GM12878 (cell line): ENCODE measurements at regions not wholly inside any gene's neighbourhood (a gene's known extent, or its start where the extent isn't known, plus 50 kb on each side); places are given as distances from the start of the nearest gene placed in this dataset.

Source experiments
- ATAC-seq: fragments of 200-7000 bp; cut with Tn5 transposase; 3 replicates; pipeline ENCODE4 v1.9.1; 2020; ENCODE audit warnings: mild to moderate bottlenecking, moderate library complexity
- BruUV-seq: library from RNA; stranded (reverse); fragments of 400-500 nt; replicated peaks from 2 replicates; lab custom pipeline; 2021; lab: Mats Ljungman, UMichigan
- CTCF ChIA-PET: fragments of 300-600 bp; sonication (Branson Sonifier 250); formaldehyde crosslinking; extraction: SDS; loops from one replicate; lab custom pipeline; 2021; ENCODE audit warnings: inconsistent platforms; lab: Yijun Ruan, JAX
- POLR2A ChIA-PET: fragments of 350-600 bp; formaldehyde crosslinking; extraction: SDS; loops from one replicate; lab custom pipeline; 2021; ENCODE audit warnings: inconsistent platforms; lab: Charles Lee
- RAD21 ChIA-PET: fragments of 300-600 bp; sonication (Branson Sonifier 250); formaldehyde crosslinking; loops from one replicate; lab custom pipeline; 2023; ENCODE audit warnings: antibody characterized with exemption; ENCODE audit not compliant: unreplicated experiment; lab: Charles Lee
- SMC1A ChIA-PET: fragments of 300-600 bp; sonication (Branson Sonifier 250); formaldehyde crosslinking; loops from one replicate; lab custom pipeline; 2023; ENCODE audit not compliant: unreplicated experiment, uncharacterized antibody; lab: Charles Lee
- DNase-seq: peaks from one replicate; pipeline ENCODE4 v3.0.0-alpha.2; 2011; ENCODE audit warnings: low read depth, low spot score
- FAIRE-seq: peaks from 3 replicates; lab custom pipeline; 2011; peaks lifted over from hg19 to GRCh38; lab: Jason Lieb, UNC
- H2AFZ ChIP-seq: 2 replicates; pipeline ENCODE4 v1.6.0; 2011; ENCODE audit warnings: low read depth, low read length, control low read depth; ENCODE audit not compliant: control insufficient read depth
- H3K27ac ChIP-seq: 2 replicates; pipeline ENCODE4 v1.5.1; 2011; ENCODE audit warnings: control low read depth; ENCODE audit not compliant: control insufficient read depth, insufficient read depth
- H3K27me3 ChIP-seq, 2 experiments: replicated peaks in 1 of 2; 2 replicates each; pipeline versions ENCODE4 v1.6.0 to v1.6.1; 2011; ENCODE audit warnings: low read length in 1 of 2; ENCODE audit not compliant: control insufficient read depth in 2 of 2, insufficient read depth in 2 of 2
- H3K36me3 ChIP-seq, 2 experiments: 2 replicates each; pipeline ENCODE4 v1.5.1; 2011; ENCODE audit warnings: low read length in 1 of 2; ENCODE audit not compliant: control insufficient read depth in 2 of 2, insufficient read depth in 2 of 2
- H3K4me1 ChIP-seq: 2 replicates; pipeline ENCODE4 v1.6.1; 2011; ENCODE audit warnings: mild to moderate bottlenecking, low read length, moderate library complexity, mixed read lengths; ENCODE audit not compliant: control insufficient read depth, insufficient read depth
- H3K4me2 ChIP-seq: 2 replicates; pipeline ENCODE4 v1.6.0; 2011; ENCODE audit warnings: control low read depth; ENCODE audit not compliant: control insufficient read depth, insufficient read depth
- H3K4me3 ChIP-seq: fragments of 200-600 bp; sonication (generic); 2 replicates; pipeline ENCODE4 v1.5.1; 2016
- H3K79me2 ChIP-seq: 2 replicates; pipeline ENCODE4 v1.6.0; 2011; ENCODE audit warnings: low read length; ENCODE audit not compliant: control insufficient read depth, insufficient read depth
- H3K9ac ChIP-seq: 2 replicates; pipeline ENCODE4 v1.8.0; 2011; ENCODE audit warnings: low read length, control low read depth, mixed read lengths; ENCODE audit not compliant: control insufficient read depth, insufficient read depth
- H3K9me3 ChIP-seq: replicated peaks from 3 replicates; pipeline ENCODE4 v1.5.1; 2011; ENCODE audit warnings: mild to moderate bottlenecking, low read length; ENCODE audit not compliant: control insufficient read depth, insufficient read depth
- H4K20me1 ChIP-seq: 2 replicates; pipeline ENCODE4 v1.6.0; 2011; ENCODE audit not compliant: control insufficient read depth, insufficient read depth
- BHLHE40 ChIP-seq, 2 experiments: fragments of 450-650 bp in 1 of 2; IDR thresholded peaks; 2 replicates each; pipeline ENCODE4 v1.6.1; 2011 to 2017; ENCODE audit warnings: low read depth in 2 of 2, borderline replicate concordance in 1 of 2, improper control_type of control experiment in 1 of 2, low read length in 1 of 2, mild to moderate bottlenecking in 1 of 2
- E2F4 ChIP-seq: IDR thresholded peaks from 2 replicates; pipeline ENCODE4 v1.6.1; 2012; ENCODE audit warnings: low read depth, low read length, improper control_type of control experiment
- EP300 ChIP-seq, 2 experiments: fragments of 150-350 bp in 1 of 2; IDR thresholded peaks; 2 replicates each; pipeline ENCODE4 v1.6.1; 2011 to 2012; ENCODE audit warnings: low read depth in 2 of 2, low read length in 2 of 2, borderline replicate concordance in 1 of 2, improper control_type of control experiment in 1 of 2, inconsistent platforms in 1 of 2; ENCODE audit not compliant: control insufficient read depth in 1 of 2
- IKZF1 ChIP-seq: fragments of 450-650 bp; conservative IDR thresholded peaks from 2 replicates; pipeline ENCODE4 v1.6.1; 2017; ENCODE audit warnings: antibody characterized with exemption, mild to moderate bottlenecking
- IRF5 ChIP-seq: fragments of 450-650 bp; IDR thresholded peaks from 2 replicates; pipeline ENCODE4 v1.6.1; 2017; ENCODE audit warnings: borderline replicate concordance
- MLLT1 ChIP-seq: fragments of 450-650 bp; IDR thresholded peaks from 2 replicates; pipeline ENCODE4 v1.6.1; 2016; ENCODE audit warnings: mild to moderate bottlenecking
- POLR2A ChIP-seq: IDR thresholded peaks from 2 replicates; pipeline ENCODE4 v1.6.1; 2011; ENCODE audit warnings: low read depth, mild to moderate bottlenecking, low read length
- POLR2AphosphoS2 ChIP-seq: IDR thresholded peaks from 2 replicates; pipeline ENCODE4 v1.6.1; 2011; ENCODE audit warnings: low read depth, mild to moderate bottlenecking, low read length, improper control_type of control experiment, moderate library complexity
- POLR2AphosphoS5 ChIP-seq: IDR thresholded peaks from 2 replicates; pipeline ENCODE4 v1.6.1; 2011; ENCODE audit warnings: mild to moderate bottlenecking, low read length, inconsistent platforms
- RFX5 ChIP-seq: IDR thresholded peaks from 2 replicates; pipeline ENCODE4 v1.6.1; 2011; ENCODE audit warnings: low read depth, low read length, improper control_type of control experiment
- SMAD1 ChIP-seq: fragments of 450-650 bp; IDR thresholded peaks from 2 replicates; pipeline ENCODE4 v1.6.1; 2018; ENCODE audit warnings: mild to moderate bottlenecking, low read depth; ENCODE audit not compliant: partially characterized antibody
- ZNF217 ChIP-seq: fragments of 450-650 bp; IDR thresholded peaks from 2 replicates; pipeline ENCODE4 v1.6.1; 2017; ENCODE audit warnings: antibody characterized with exemption, mild to moderate bottlenecking
- WGBS: methylation state at CpG from one replicate; pipeline ENCODE4 v1.1.6; 2016; ENCODE audit warnings: low lambda C conversion rate; ENCODE audit not compliant: insufficient replicate concordance, insufficient coverage; ENCODE audit errors: missing lambda C conversion rate; 5-methylcytosine and 5-hydroxymethylcytosine counted together
- in situ Hi-C: fragments of 300-500 bp; cut with MboI; formaldehyde crosslinking; loops from 9 replicates; pipeline ENCODE4 v1.14.3; 2018; ENCODE audit warnings: mixed read lengths
- intact Hi-C: fragments of 100-400 bp; cut with micrococcal nuclease; formaldehyde crosslinking; loops from one replicate; pipeline ENCODE4 v1.14.2; 2022; ENCODE audit not compliant: unreplicated experiment
- TF ChIP-seq, protein P1 (sequence below): fragments of 150-350 bp; IDR thresholded peaks from 2 replicates; pipeline ENCODE4 v1.6.1; 2016; ENCODE audit warnings: low read depth, low read length

DNA sequence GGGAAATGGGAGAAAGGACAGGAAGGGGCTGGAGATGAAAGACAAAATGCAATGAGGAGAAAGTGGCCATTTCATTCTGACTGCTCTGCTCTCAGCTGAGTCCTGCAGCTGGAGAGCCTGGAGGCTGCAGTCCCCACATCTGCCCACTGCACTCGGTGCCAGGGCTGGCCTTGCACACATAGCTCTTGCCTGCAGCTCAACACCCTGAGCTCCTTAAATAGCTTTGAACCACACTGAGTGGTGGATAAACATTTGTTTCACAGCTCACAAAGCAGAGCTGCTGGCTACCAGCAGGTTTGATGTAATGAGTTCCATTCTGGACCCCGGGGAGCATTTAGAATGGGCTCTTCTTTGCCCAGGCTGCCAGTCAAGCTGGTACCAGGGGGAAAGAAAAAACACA, 426.1 kb upstream of the CADM1 start:
- in situ Hi-C loops, result no loop called here
- Histone ChIP-seq H3K27ac (peak overlapping the region; percentile 95), H3K36me3 (no peaks in the 10 kb centered on the region), H3K9me3 (no peaks in the 10 kb centered on the region; the same call in 2 of the 3 replicates), H3K4me3 (no peak overlapping the region), H3K4me2 (peak overlapping the region; percentile 74), H3K4me1 (peaks cover 67% of the 10 kb centered on the region), H4K20me1 (no peaks in the 10 kb centered on the region), H2AFZ (no peak overlapping the region), H3K9ac (peak overlapping the region; percentile 49; the same call in 1 of the 2 replicates), H3K79me2 (no peaks in the 10 kb centered on the region; the same call in 1 of the 2 replicates), H3K27me3 (no peaks in the 10 kb centered on the region)
- SMC1A ChIA-PET, result interaction anchor here (0.6 to 17.2 kb wide), 18 partner anchors 10 to 345 kb away, joined by 3 to 325 read pairs (median 6); no protein-coding TSS in a partner anchor
- intact Hi-C loops, result no loop called here
- CTCF ChIA-PET, result interaction anchor here (0.7 to 7.1 kb wide), 13 partner anchors 9 to 595 kb away, joined by 3 to 65 read pairs (median 5); no protein-coding TSS in a partner anchor
- FAIRE-seq (no peak), DNase-seq (no peak), ATAC-seq (peak; percentile 52)
- POLR2A ChIA-PET, result interaction anchor here (0.6 to 13.8 kb wide), 11 partner anchors 9 to 146 kb away, joined by 3 to 122 read pairs (median 6); no protein-coding TSS in a partner anchor
- no TSS peak for BruUV-seq
- RAD21 ChIA-PET, result interaction anchor here (0.9 to 10.9 kb wide), 16 partner anchors 9 to 147 kb away, joined by 3 to 222 read pairs (median 6); no protein-coding TSS in a partner anchor
- WGBS, result 21% methylated on average over 2 of the region's 2 CpGs
- TF ChIP-seq POLR2A (0 out of 2 replicates have a peak, but pooled peaks have one; percentile 15), RFX5 (no peak), MLLT1 (peak; percentile 22; the same call in 1 of the 2 replicates), BHLHE40 (IDR thresholded peaks at IDR 0.05; ENCODE audit: borderline replicate concordance in 1 of 2, low read depth in 2 of 2, low read length in 1 of 2) (no peak), E2F4 (no peak), POLR2AphosphoS5 (no peak; the same call in 1 of the 2 replicates), IRF5 (no peak), POLR2AphosphoS2 (no peak), ZNF217 (no peak), SMAD1 (no peak), IKZF1 (no peak), EP300 (IDR thresholded peaks at IDR 0.05; ENCODE audit: borderline replicate concordance in 1 of 2, control insufficient read depth in 1 of 2, low read depth in 2 of 2, low read length in 2 of 2) (no peak)
- TF ChIP-seq, protein P1, sequence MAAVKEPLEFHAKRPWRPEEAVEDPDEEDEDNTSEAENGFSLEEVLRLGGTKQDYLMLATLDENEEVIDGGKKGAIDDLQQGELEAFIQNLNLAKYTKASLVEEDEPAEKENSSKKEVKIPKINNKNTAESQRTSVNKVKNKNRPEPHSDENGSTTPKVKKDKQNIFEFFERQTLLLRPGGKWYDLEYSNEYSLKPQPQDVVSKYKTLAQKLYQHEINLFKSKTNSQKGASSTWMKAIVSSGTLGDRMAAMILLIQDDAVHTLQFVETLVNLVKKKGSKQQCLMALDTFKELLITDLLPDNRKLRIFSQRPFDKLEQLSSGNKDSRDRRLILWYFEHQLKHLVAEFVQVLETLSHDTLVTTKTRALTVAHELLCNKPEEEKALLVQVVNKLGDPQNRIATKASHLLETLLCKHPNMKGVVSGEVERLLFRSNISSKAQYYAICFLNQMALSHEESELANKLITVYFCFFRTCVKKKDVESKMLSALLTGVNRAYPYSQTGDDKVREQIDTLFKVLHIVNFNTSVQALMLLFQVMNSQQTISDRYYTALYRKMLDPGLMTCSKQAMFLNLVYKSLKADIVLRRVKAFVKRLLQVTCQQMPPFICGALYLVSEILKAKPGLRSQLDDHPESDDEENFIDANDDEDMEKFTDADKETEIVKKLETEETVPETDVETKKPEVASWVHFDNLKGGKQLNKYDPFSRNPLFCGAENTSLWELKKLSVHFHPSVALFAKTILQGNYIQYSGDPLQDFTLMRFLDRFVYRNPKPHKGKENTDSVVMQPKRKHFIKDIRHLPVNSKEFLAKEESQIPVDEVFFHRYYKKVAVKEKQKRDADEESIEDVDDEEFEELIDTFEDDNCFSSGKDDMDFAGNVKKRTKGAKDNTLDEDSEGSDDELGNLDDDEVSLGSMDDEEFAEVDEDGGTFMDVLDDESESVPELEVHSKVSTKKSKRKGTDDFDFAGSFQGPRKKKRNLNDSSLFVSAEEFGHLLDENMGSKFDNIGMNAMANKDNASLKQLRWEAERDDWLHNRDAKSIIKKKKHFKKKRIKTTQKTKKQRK, result no peak
